Tibial nerve (tissue), 4 donors: ENCODE measurements at regions not wholly inside any gene's neighbourhood (a gene's known extent, or its start where the extent isn't known, plus 50 kb on each side); places are given as distances from the start of the nearest gene placed in this dataset.

Experiments used
- DNase-seq, 2 donors: peaks; one replicate each; pipeline ENCODE4 v3.0.0-alpha.2; 2019; ENCODE audit warnings: low spot score in 2 of 2
- H3K27ac ChIP-seq, 4 donors: fragments of 200-600 bp; sonication (generic) in 3 of 4; one replicate each; pipeline ENCODE4 v1.5.1; 2017 to 2019; ENCODE audit warnings: mild to moderate bottlenecking in 1 of 4
- H3K27me3 ChIP-seq, 2 donors: fragments of 200-600 bp; sonication (generic) in 1 of 2; one replicate each; pipeline versions ENCODE4 v1.5.1 to v1.6.0; 2017 to 2019
- H3K36me3 ChIP-seq, 3 donors: fragments of 200-600 bp; sonication (generic); one replicate each; pipeline ENCODE4 v1.5.1; 2018 to 2019
- H3K4me1 ChIP-seq, 4 donors: fragments of 200-600 bp; sonication (generic) in 3 of 4; one replicate each; pipeline ENCODE4 v1.5.1; 2017 to 2019
- H3K4me3 ChIP-seq, 4 donors: fragments of 200-600 bp; sonication (generic) in 3 of 4; one replicate each; pipeline ENCODE4 v1.5.1; 2017 to 2019; ENCODE audit warnings: mild to moderate bottlenecking in 1 of 4, moderate library complexity in 1 of 4
- H3K9me3 ChIP-seq, 4 donors: fragments of 200-600 bp; sonication (generic) in 3 of 4; one replicate each; pipeline ENCODE4 v1.5.1; 2017 to 2019
- EP300 ChIP-seq, 2 donors: sonication (generic); formaldehyde crosslinking; IDR thresholded peaks; one replicate each; pipeline ENCODE4 v1.6.1; 2017; ENCODE audit warnings: antibody characterized with exemption in 2 of 2, mild to moderate bottlenecking in 1 of 2
- POLR2A ChIP-seq, 2 donors: fragments of 450-650 bp; IDR thresholded peaks; one replicate each; pipeline ENCODE4 v1.6.1; 2017; ENCODE audit warnings: antibody characterized with exemption in 2 of 2, mild to moderate bottlenecking in 2 of 2, moderate library complexity in 2 of 2
- WGBS, 2 donors: methylation state at CpG; one replicate each; pipeline ENCODE4 v1.1.5; 2018; 5-methylcytosine and 5-hydroxymethylcytosine counted together
- TF ChIP-seq, protein P1 (sequence below), 5 experiments: fragments of 200-600 bp in 3 of 5; fragments of 450-650 bp in 2 of 5; sonication (generic) in 3 of 5; IDR thresholded peaks; one replicate each; pipeline ENCODE4 v1.5.1; 2016 to 2019; ENCODE audit warnings: antibody characterized with exemption in 5 of 5, mild to moderate bottlenecking in 3 of 5, moderate library complexity in 2 of 5

DNA sequence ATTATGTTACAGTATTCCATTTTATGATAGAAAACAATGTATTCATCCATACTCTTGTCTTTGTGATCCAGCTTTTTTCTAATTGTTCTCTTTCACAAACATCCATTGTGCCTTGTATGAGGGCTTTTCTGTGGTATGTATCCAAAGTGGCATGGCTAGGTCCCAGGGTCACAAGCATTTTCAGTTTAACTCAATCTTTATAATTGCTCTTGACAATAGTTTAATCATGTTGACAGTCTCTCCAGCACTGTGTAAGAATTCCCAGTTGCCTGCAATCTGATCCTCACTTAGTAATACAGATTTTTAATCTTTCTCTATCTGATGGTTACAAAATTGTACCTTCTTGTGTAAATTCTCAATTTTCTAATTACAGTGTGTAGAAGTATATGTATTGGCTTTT, 533.4 kb downstream of the NEBL start:
- TF ChIP-seq, protein P1, sequence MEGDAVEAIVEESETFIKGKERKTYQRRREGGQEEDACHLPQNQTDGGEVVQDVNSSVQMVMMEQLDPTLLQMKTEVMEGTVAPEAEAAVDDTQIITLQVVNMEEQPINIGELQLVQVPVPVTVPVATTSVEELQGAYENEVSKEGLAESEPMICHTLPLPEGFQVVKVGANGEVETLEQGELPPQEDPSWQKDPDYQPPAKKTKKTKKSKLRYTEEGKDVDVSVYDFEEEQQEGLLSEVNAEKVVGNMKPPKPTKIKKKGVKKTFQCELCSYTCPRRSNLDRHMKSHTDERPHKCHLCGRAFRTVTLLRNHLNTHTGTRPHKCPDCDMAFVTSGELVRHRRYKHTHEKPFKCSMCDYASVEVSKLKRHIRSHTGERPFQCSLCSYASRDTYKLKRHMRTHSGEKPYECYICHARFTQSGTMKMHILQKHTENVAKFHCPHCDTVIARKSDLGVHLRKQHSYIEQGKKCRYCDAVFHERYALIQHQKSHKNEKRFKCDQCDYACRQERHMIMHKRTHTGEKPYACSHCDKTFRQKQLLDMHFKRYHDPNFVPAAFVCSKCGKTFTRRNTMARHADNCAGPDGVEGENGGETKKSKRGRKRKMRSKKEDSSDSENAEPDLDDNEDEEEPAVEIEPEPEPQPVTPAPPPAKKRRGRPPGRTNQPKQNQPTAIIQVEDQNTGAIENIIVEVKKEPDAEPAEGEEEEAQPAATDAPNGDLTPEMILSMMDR (IDR thresholded peaks at IDR 0.05) = no peak
- TF ChIP-seq EP300 (IDR thresholded peaks at IDR 0.05) (no peak), POLR2A (IDR thresholded peaks at IDR 0.05) (no peak)
- Histone ChIP-seq H3K4me3 (no peak overlapping the region), H3K27me3 (no peaks in the 10 kb centered on the region), H3K27ac (no peak overlapping the region), H3K4me1 (no peaks in the 10 kb centered on the region), H3K36me3 (no peaks in the 10 kb centered on the region), H3K9me3 (peaks cover 0 to 1% (median 0%) of the 10 kb centered on the region in 4 donors)
- no peak for DNase-seq

DNA sequence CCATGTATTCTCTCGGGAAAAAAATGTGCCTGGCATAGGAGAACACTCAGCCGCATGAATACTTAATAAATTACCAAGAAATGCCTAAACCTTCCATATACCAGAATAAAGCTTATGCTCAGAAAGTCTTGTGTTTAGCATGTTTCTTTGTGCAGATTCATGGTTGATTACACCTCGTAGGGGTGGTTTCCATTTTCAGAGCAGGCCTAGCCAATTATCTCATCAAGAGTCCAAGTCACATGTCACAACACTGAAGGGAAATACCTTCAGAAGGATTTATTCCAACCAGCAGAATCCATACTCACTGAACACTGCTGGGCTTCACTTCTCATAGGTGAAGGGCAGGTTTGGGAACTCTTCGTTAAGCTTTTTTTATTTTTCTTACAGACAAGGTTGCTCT, 539.7 kb downstream of the PLXDC2 start:
- Histone ChIP-seq H3K4me3 (no peak overlapping the region), H3K9me3 (no peaks in the 10 kb centered on the region), H3K27ac (no peak overlapping the region), H3K4me1 (no peaks in the 10 kb centered on the region), H3K36me3 (no peaks in the 10 kb centered on the region), H3K27me3 (no peaks in the 10 kb centered on the region)
- 70 to 73% methylated on average over 4 of the region's 4 CpGs for WGBS, 2 donors
- TF ChIP-seq POLR2A (IDR thresholded peaks at IDR 0.05) (no peak), EP300 (IDR thresholded peaks at IDR 0.05) (no peak)
- TF ChIP-seq, protein P1 (IDR thresholded peaks at IDR 0.05) = no peak
- no peak for DNase-seq

DNA sequence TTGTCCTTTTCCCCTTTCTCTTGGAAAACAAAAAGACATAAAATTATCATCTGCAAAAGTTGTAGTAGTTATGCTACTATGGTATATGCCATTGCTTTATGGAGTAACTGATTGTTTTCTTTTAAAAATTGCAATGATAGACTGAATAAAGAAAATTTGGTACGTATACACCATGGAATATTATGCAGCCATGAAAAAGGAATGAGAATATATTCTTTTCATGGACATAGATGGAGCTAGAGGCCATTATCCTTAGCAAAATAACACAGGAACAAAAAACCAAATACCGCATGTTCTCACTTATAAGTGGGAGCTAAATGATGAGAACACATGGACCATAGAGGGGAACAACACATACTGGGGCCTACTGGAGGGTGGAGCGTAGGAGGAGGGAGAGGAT, 538.8 kb downstream of the PLXDC2 start:
- Histone ChIP-seq H3K9me3 (no peaks in the 10 kb centered on the region), H3K27me3 (no peaks in the 10 kb centered on the region), H3K36me3 (no peaks in the 10 kb centered on the region), H3K27ac (no peak overlapping the region), H3K4me1 (no peaks in the 10 kb centered on the region), H3K4me3 (no peak overlapping the region)
- DNase-seq = no peak
- 76 to 84% methylated on average over 3 of the region's 3 CpGs for WGBS, 2 donors
- TF ChIP-seq, protein P1 (IDR thresholded peaks at IDR 0.05) = no peak
- TF ChIP-seq POLR2A (IDR thresholded peaks at IDR 0.05) (no peak), EP300 (IDR thresholded peaks at IDR 0.05) (no peak)

DNA sequence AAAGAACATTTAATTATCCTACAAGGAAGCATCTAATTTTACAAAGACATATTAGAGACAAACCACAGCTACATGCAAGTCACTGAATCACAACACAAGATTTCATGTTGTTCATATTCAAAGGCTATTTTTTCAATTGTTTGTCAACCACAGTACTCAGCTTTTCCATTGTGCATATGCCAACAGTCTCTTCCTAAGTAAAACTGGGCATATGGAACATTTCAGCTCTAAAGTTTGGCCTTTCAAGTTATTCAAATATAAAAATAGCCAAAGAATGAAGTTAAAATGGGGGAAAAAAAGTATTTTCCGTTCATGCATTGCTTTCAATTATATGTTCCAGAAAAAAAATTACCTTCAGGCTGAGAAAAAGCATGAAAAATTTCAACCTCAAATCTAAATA, 537.9 kb downstream of the PLXDC2 start:
- Histone ChIP-seq H3K36me3 (no peaks in the 10 kb centered on the region), H3K4me3 (no peak overlapping the region), H3K9me3 (no peaks in the 10 kb centered on the region), H3K27ac (no peak overlapping the region), H3K27me3 (no peaks in the 10 kb centered on the region), H3K4me1 (no peaks in the 10 kb centered on the region)
- DNase-seq = no peak
- TF ChIP-seq EP300 (IDR thresholded peaks at IDR 0.05) (no peak), POLR2A (IDR thresholded peaks at IDR 0.05) (no peak)
- TF ChIP-seq, protein P1 (IDR thresholded peaks at IDR 0.05) = no peak
- 42 to 51% methylated on average over 1 of the region's 1 CpG for WGBS, 2 donors

DNA sequence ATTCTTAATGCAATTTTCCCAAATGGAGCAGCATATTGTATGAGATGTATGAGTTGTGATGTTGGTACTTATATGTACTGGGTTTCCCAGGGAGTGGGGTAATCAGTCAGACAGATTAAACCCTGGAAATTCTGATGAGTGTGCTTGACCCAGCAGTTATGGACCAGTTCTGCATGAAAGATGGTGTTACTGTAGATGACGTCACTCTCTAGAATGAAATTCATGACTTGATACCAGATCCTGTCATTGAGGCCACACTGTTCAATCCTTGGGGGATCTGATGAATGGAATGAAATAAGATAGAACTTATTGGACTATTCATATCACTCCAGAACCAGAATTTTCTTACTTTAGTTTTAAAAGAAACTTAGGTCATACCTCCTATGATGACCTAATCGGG, 534.3 kb downstream of the PLXDC2 start:
- DNase-seq = no peak
- Histone ChIP-seq H3K9me3 (no peaks in the 10 kb centered on the region), H3K36me3 (no peaks in the 10 kb centered on the region), H3K27ac (no peak overlapping the region), H3K4me3 (no peak overlapping the region), H3K4me1 (no peaks in the 10 kb centered on the region), H3K27me3 (no peaks in the 10 kb centered on the region)
- TF ChIP-seq EP300 (IDR thresholded peaks at IDR 0.05) (no peak), POLR2A (IDR thresholded peaks at IDR 0.05) (no peak)
- TF ChIP-seq, protein P1 (IDR thresholded peaks at IDR 0.05) = no peak
- WGBS, 2 donors = 100% methylated on average over 2 of the region's 2 CpGs
